ENCODE measurements at regions not wholly inside any gene's neighbourhood (a gene's known extent, or its start where the extent isn't known, plus 50 kb on each side); places are given as distances from the start of the nearest gene placed in this dataset.

GRCh38 chr10:7481368-7481765, 70.5 kb upstream of the SFMBT2 start:
- TF ChIP-seq, protein P1, sequence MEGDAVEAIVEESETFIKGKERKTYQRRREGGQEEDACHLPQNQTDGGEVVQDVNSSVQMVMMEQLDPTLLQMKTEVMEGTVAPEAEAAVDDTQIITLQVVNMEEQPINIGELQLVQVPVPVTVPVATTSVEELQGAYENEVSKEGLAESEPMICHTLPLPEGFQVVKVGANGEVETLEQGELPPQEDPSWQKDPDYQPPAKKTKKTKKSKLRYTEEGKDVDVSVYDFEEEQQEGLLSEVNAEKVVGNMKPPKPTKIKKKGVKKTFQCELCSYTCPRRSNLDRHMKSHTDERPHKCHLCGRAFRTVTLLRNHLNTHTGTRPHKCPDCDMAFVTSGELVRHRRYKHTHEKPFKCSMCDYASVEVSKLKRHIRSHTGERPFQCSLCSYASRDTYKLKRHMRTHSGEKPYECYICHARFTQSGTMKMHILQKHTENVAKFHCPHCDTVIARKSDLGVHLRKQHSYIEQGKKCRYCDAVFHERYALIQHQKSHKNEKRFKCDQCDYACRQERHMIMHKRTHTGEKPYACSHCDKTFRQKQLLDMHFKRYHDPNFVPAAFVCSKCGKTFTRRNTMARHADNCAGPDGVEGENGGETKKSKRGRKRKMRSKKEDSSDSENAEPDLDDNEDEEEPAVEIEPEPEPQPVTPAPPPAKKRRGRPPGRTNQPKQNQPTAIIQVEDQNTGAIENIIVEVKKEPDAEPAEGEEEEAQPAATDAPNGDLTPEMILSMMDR (conservative IDR thresholded peaks at IDR 0.05; ENCODE audit: low read length) = no peak
- no peak for TF ChIP-seq EZH2phosphoT487 (IDR thresholded peaks at IDR 0.05; ENCODE audit: borderline replicate concordance, low read depth, low read length)
